Right atrium auricular region (tissue), 2 donors: ENCODE measurements at regions not wholly inside any gene's neighbourhood (a gene's known extent, or its start where the extent isn't known, plus 50 kb on each side); places are given as distances from the start of the nearest gene placed in this dataset.

Experiments
- DNase-seq: peaks from one replicate; pipeline ENCODE4 v3.0.0-alpha.2; 2019; ENCODE audit warnings: low spot score
- H3K27ac ChIP-seq, 2 donors: fragments of 200-600 bp; sonication (generic); 1 replicate in 1 of 2; 2 replicates in 1 of 2; pipeline ENCODE4 v1.5.1; 2016 to 2019
- H3K27me3 ChIP-seq, 2 donors: fragments of 200-600 bp; sonication (generic); one replicate each; pipeline versions ENCODE4 v1.5.1 to v1.6.0; 2017 to 2019
- H3K36me3 ChIP-seq: fragments of 200-600 bp; sonication (generic); one replicate; pipeline ENCODE4 v1.5.1; 2016
- H3K4me1 ChIP-seq, 2 donors: fragments of 200-600 bp; sonication (generic); one replicate each; pipeline versions ENCODE4 v1.5.1 to v1.6.0; 2017 to 2019
- H3K4me3 ChIP-seq, 2 donors: fragments of 200-600 bp; sonication (generic); 1 replicate in 1 of 2; 2 replicates in 1 of 2; pipeline ENCODE4 v1.5.1; 2017 to 2019; ENCODE audit warnings: mild to moderate bottlenecking in 1 of 2, moderate library complexity in 1 of 2
- H3K9me3 ChIP-seq, 2 donors: fragments of 200-600 bp; sonication (generic); one replicate each; pipeline ENCODE4 v1.5.1; 2019
- CTCF ChIP-seq, 2 donors: fragments of 200-600 bp; sonication (generic); IDR thresholded peaks; one replicate each; pipeline ENCODE4 v1.5.1; 2019; ENCODE audit warnings: antibody characterized with exemption in 2 of 2

GRCh38 chr5:14035859-14036503 is 91.5 kb upstream of the DNAH5 start:
- no peaks in the 10 kb centered on the region for H3K36me3 ChIP-seq
- DNase-seq: no peak
- peak overlapping the region in 1 of 2 donors; percentile 28 for H3K4me3 ChIP-seq
- peak overlapping the region; percentile 47 to 83 for H3K27ac ChIP-seq
- no peaks in the 10 kb centered on the region for H3K27me3 ChIP-seq
- H3K9me3 ChIP-seq: no peaks in the 10 kb centered on the region
- H3K4me1 ChIP-seq: peaks cover 0 to 28% of the 10 kb centered on the region in 2 donors
- TF ChIP-seq CTCF (IDR thresholded peaks at IDR 0.05): no peak

- H3K27ac ChIP-seq: peak overlapping the region in 1 of 2 donors; percentile 83
- H3K9me3 ChIP-seq: no peaks in the 10 kb centered on the region
- H3K4me3 ChIP-seq: no peak overlapping the region
- H3K27me3 ChIP-seq: no peaks in the 10 kb centered on the region
- H3K36me3 ChIP-seq: no peaks in the 10 kb centered on the region
- no peak for DNase-seq
- peaks cover 0 to 24% of the 10 kb centered on the region in 2 donors for H3K4me1 ChIP-seq
- no peak for TF ChIP-seq CTCF (IDR thresholded peaks at IDR 0.05)
Observed at GRCh38 chr5:14034963-14035362, 90.5 kb upstream of the DNAH5 start.

GRCh38 chr5:14032918-14033317 is 88.4 kb upstream of the DNAH5 start:
- H3K27me3 ChIP-seq: no peaks in the 10 kb centered on the region
- H3K4me3 ChIP-seq: no peak overlapping the region
- no peaks in the 10 kb centered on the region for H3K36me3 ChIP-seq
- no peaks in the 10 kb centered on the region for H3K9me3 ChIP-seq
- no peak for DNase-seq
- H3K27ac ChIP-seq: no peak overlapping the region
- H3K4me1 ChIP-seq: peaks cover 0 to 24% of the 10 kb centered on the region in 2 donors
- TF ChIP-seq CTCF (IDR thresholded peaks at IDR 0.05): no peak

GRCh38 chr5:14028938-14029584 is 84.6 kb upstream of the DNAH5 start:
- H3K27ac ChIP-seq: no peak overlapping the region
- no peaks in the 10 kb centered on the region for H3K27me3 ChIP-seq
- TF ChIP-seq CTCF (IDR thresholded peaks at IDR 0.05): no peak
- no peak overlapping the region for H3K4me3 ChIP-seq
- no peaks in the 10 kb centered on the region for H3K36me3 ChIP-seq
- no peaks in the 10 kb centered on the region for H3K4me1 ChIP-seq
- no peak for DNase-seq
- no peaks in the 10 kb centered on the region for H3K9me3 ChIP-seq

GRCh38 chr5:14028188-14028587 is 83.7 kb upstream of the DNAH5 start:
- no peak for TF ChIP-seq CTCF (IDR thresholded peaks at IDR 0.05)

More at GRCh38 chr5:14028188-14028587, 83.7 kb upstream of the DNAH5 start:
- no peaks in the 10 kb centered on the region for H3K4me1 ChIP-seq
- no peaks in the 10 kb centered on the region for H3K27me3 ChIP-seq
- no peak for DNase-seq
- no peak overlapping the region for H3K27ac ChIP-seq
- H3K9me3 ChIP-seq: no peaks in the 10 kb centered on the region
- no peak overlapping the region for H3K4me3 ChIP-seq
- no peaks in the 10 kb centered on the region for H3K36me3 ChIP-seq
